ENCODE measurements at regions not wholly inside any gene's neighbourhood (a gene's known extent, or its start where the extent isn't known, plus 50 kb on each side); places are given as distances from the start of the nearest gene placed in this dataset.

DNA sequence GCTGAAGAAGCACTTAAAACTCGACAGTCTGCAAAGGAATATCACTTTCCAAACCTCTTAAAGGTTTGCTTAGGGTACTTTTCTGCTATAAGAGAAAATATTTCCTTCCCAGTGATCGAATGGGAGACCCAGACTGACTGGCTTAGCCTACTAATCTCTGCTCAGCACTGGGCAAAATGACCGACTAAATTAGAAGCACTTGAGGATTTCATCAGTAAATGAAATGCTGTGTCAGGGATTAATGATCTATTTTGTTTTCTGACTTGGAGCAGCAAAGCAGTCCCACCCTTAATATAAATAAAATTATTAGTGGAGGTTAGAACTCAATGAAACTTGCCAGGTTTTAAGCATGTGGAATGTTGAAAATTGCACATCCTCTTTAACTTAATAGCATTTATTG, 411.6 kb downstream of the NEBL start:
- H2BK15ac ChIP-seq (ENCODE audit: low read length): no peak overlapping the region
- no peak overlapping the region for H3K9ac ChIP-seq (replicated peaks in 1 of 4; ENCODE audit: extremely low read depth in 1 of 4, low read depth in 3 of 4, low read length in 3 of 4)
- no peak overlapping the region for H3K4me3 ChIP-seq (ENCODE audit: extremely low read depth in 1 of 4, insufficient read depth in 2 of 4, low read depth in 3 of 4, low read length in 4 of 4)
- no peaks in the 10 kb centered on the region for H3K23me2 ChIP-seq (ENCODE audit: low read depth, low read length)
- H3K23ac ChIP-seq (ENCODE audit: insufficient read length): no peak overlapping the region
- no peak overlapping the region for H3K4me2 ChIP-seq (ENCODE audit: insufficient read depth in 1 of 2, low read depth in 2 of 2, low read length in 2 of 2)
- DNase-seq (ENCODE audit: low read depth in 1 of 2, low spot score in 2 of 2) (no peak), FAIRE-seq (no peak)
- H2BK20ac ChIP-seq (ENCODE audit: low read length): no peak overlapping the region
- no peak overlapping the region for H4K8ac ChIP-seq (ENCODE audit: extremely low read depth, insufficient read depth, low read length)
- no peak overlapping the region for H2BK120ac ChIP-seq (replicated peaks; ENCODE audit: low read depth, low read length)
- no peaks in the 10 kb centered on the region for H3K79me2 ChIP-seq (ENCODE audit: control insufficient read depth in 1 of 2, insufficient read depth in 2 of 2, low read length in 2 of 2)
- no peaks in the 10 kb centered on the region for H3K27me3 ChIP-seq (replicated peaks in 1 of 4; ENCODE audit: control insufficient read depth in 3 of 4, extremely low read depth in 1 of 4, insufficient read depth in 3 of 4, low read length in 3 of 4)
- no peak overlapping the region for H3K18ac ChIP-seq (ENCODE audit: extremely low read depth, low read length)
- CTCF ChIA-PET (ENCODE audit: partially characterized antibody): no interaction called here
- H3K56ac ChIP-seq (replicated peaks; ENCODE audit: insufficient read length, low read depth, low read length): no peak overlapping the region
- H2AFZ ChIP-seq (ENCODE audit: low read length): no peak overlapping the region
- POLR2A ChIA-PET (ENCODE audit: partially characterized antibody): no interaction called here
- H3K79me1 ChIP-seq (ENCODE audit: low read depth, low read length): no peaks in the 10 kb centered on the region
- no peak overlapping the region for H2AK5ac ChIP-seq (ENCODE audit: low read depth, low read length)
- H3K14ac ChIP-seq (ENCODE audit: insufficient read length): no peak overlapping the region
- 89% methylated on average over 3 of the region's 3 CpGs; no CpG with 5 or more reads in 1 of the 2 experiments for WGBS, 2 experiments (ENCODE audit: extremely low coverage in 1 of 2, insufficient coverage in 1 of 2, insufficient read length in 1 of 2, insufficient replicate concordance in 2 of 2, low coverage in 1 of 2, low lambda C conversion rate in 2 of 2, missing lambda C conversion rate in 1 of 2)
- H2BK5ac ChIP-seq (ENCODE audit: low read depth, low read length): no peak overlapping the region
- no peaks in the 10 kb centered on the region for H3K9me3 ChIP-seq (ENCODE audit: insufficient read depth in 2 of 2, low read depth in 1 of 2, low read length in 1 of 2)
- no peak overlapping the region for H4K5ac ChIP-seq (ENCODE audit: insufficient read length, low read depth, low read length)
- H3K27ac ChIP-seq (ENCODE audit: low read depth, low read length): no peak overlapping the region
- H2BK12ac ChIP-seq (ENCODE audit: low read depth, low read length): no peak overlapping the region
- no peaks in the 10 kb centered on the region for H4K20me1 ChIP-seq (replicated peaks in 1 of 2; ENCODE audit: control insufficient read depth in 1 of 2, insufficient read depth in 2 of 2, low read length in 2 of 2)
- H4K91ac ChIP-seq (replicated peaks; ENCODE audit: insufficient read length, low read length): no peak overlapping the region
- H3K36me3 ChIP-seq (ENCODE audit: control insufficient read depth in 2 of 4, insufficient read depth in 4 of 4, low read length in 3 of 4): no peaks in the 10 kb centered on the region
- H3K4ac ChIP-seq (replicated peaks; ENCODE audit: insufficient read length, low read depth, low read length): no peak overlapping the region
- no peaks in the 10 kb centered on the region for H3K4me1 ChIP-seq (replicated peaks in 1 of 4; ENCODE audit: control insufficient read depth in 3 of 4, insufficient read depth in 4 of 4, low read length in 3 of 4)
- TF ChIP-seq CEBPB (IDR thresholded peaks at IDR 0.05; ENCODE audit: low read depth, low read length): no peak
- no peak for TF ChIP-seq YY1 (IDR thresholded peaks at IDR 0.05; ENCODE audit: low read depth, low read length)
- no peak for TF ChIP-seq BRCA1 (IDR thresholded peaks at IDR 0.05; ENCODE audit: low read depth, low read length)
- TF ChIP-seq, protein P1, sequence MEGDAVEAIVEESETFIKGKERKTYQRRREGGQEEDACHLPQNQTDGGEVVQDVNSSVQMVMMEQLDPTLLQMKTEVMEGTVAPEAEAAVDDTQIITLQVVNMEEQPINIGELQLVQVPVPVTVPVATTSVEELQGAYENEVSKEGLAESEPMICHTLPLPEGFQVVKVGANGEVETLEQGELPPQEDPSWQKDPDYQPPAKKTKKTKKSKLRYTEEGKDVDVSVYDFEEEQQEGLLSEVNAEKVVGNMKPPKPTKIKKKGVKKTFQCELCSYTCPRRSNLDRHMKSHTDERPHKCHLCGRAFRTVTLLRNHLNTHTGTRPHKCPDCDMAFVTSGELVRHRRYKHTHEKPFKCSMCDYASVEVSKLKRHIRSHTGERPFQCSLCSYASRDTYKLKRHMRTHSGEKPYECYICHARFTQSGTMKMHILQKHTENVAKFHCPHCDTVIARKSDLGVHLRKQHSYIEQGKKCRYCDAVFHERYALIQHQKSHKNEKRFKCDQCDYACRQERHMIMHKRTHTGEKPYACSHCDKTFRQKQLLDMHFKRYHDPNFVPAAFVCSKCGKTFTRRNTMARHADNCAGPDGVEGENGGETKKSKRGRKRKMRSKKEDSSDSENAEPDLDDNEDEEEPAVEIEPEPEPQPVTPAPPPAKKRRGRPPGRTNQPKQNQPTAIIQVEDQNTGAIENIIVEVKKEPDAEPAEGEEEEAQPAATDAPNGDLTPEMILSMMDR (IDR thresholded peaks at IDR 0.05; ENCODE audit: control extremely low read depth in 1 of 3, insufficient read depth in 1 of 3, low read depth in 1 of 3, low read length in 3 of 3): no peak
- TF ChIP-seq SIX5 (IDR thresholded peaks at IDR 0.05; ENCODE audit: low read depth, low read length): no peak
- no peak for TF ChIP-seq SIN3A (conservative IDR thresholded peaks at IDR 0.05 in 1 of 2, IDR thresholded peaks at IDR 0.05 in 1 of 2; ENCODE audit: low read depth in 1 of 2, low read length in 2 of 2)
- no peak for TF ChIP-seq KDM4A (IDR thresholded peaks at IDR 0.05; ENCODE audit: low read depth, low read length, severe bottlenecking)
- TF ChIP-seq CHD1 (IDR thresholded peaks at IDR 0.05; ENCODE audit: low read depth, low read length): no peak
- TF ChIP-seq RNF2 (IDR thresholded peaks at IDR 0.05; ENCODE audit: borderline replicate concordance, low read depth, low read length, missing control alignments, poor library complexity, severe bottlenecking): no peak
- TF ChIP-seq TCF12 (IDR thresholded peaks at IDR 0.05; ENCODE audit: low read depth, low read length): no peak
- TF ChIP-seq GABPA (IDR thresholded peaks at IDR 0.05; ENCODE audit: borderline replicate concordance, insufficient read depth, low read length): no peak
- no peak for TF ChIP-seq CBX5 (IDR thresholded peaks at IDR 0.05; ENCODE audit: low read depth, low read length)

All from H1 (cell line).